Adrenal gland (tissue), 9 donors: ENCODE measurements at regions not wholly inside any gene's neighbourhood (a gene's known extent, or its start where the extent isn't known, plus 50 kb on each side); places are given as distances from the start of the nearest gene placed in this dataset.

Experiments
- DNase-seq, 7 donors: peaks; one replicate each; pipeline ENCODE4 v3.0.0-alpha.2; 2019 to 2020
- H3K27ac ChIP-seq, 5 donors: fragments of 200-600 bp; sonication (generic) in 4 of 5; 1 replicate in 3 of 5; 2 replicates in 2 of 5; pipeline versions ENCODE4 v1.5.1 to v1.8.0; 2016 to 2020; ENCODE audit warnings: mild to moderate bottlenecking in 1 of 5
- H3K27me3 ChIP-seq: fragments of 200-600 bp; 2 replicates; pipeline ENCODE4 v1.8.0; 2021
- H3K36me3 ChIP-seq, 2 donors: fragments of 200-600 bp; replicated peaks in 1 of 2; 1 replicate in 1 of 2; 2 replicates in 1 of 2; pipeline versions ENCODE4 v1.5.1 to v1.8.0; 2018 to 2022
- H3K4me1 ChIP-seq, 2 donors: fragments of 200-600 bp; replicated peaks in 1 of 2; 1 replicate in 1 of 2; 2 replicates in 1 of 2; pipeline versions ENCODE4 v1.5.1 to v1.8.0; 2018 to 2021
- H3K4me3 ChIP-seq, 4 donors: fragments of 200-600 bp; sonication (generic) in 3 of 4; one replicate each; pipeline ENCODE4 v1.5.1; 2016 to 2018
- H3K9me3 ChIP-seq, 3 donors: fragments of 200-600 bp; sonication (generic) in 1 of 3; replicated peaks in 1 of 3; 1 replicate in 2 of 3; 2 replicates in 1 of 3; pipeline versions ENCODE4 v1.5.1 to v1.8.0; 2016 to 2021
- CTCF ChIP-seq, 6 experiments: fragments of 450-650 bp in 4 of 6; fragments of 200-600 bp in 2 of 6; sonication (generic) in 1 of 6; IDR thresholded peaks; 1 replicate in 5 of 6; 2 replicates in 1 of 6; pipeline versions ENCODE4 v1.5.1 to v1.8.0; 2016 to 2021; ENCODE audit warnings: antibody characterized with exemption in 6 of 6, mild to moderate bottlenecking in 2 of 6, moderate library complexity in 1 of 6
- POLR2A ChIP-seq, 2 donors: fragments of 450-650 bp; IDR thresholded peaks; one replicate each; pipeline ENCODE4 v1.6.1; 2017; ENCODE audit warnings: antibody characterized with exemption in 2 of 2, mild to moderate bottlenecking in 2 of 2, moderate library complexity in 1 of 2
- WGBS, 4 donors: extraction: QIAGEN DNeasy Blood & Tissue Kit in 2 of 4; methylation state at CpG; one replicate each; pipeline versions ENCODE4 v1.1.5 to v1.1.7; 2013 to 2017; 5-methylcytosine and 5-hydroxymethylcytosine counted together
- intact Hi-C, 2 donors: fragments of 100-400 bp; cut with DNase I; formaldehyde crosslinking; loops; one replicate each; pipeline versions ENCODE4 v1.14.1 to v1.15.0; 2022 to 2023
- donor health status: healthy with polysubstance abuse.
- donor health status: Bipolar disorder and iron deficiency.
- donor health status: DM: yes; HTN: yes; CAD: no.
- donor health status: DM: no; HTN: no; CAD: no.
- donor health status: DM: no; HTN: no; CAD: no.

DNA sequence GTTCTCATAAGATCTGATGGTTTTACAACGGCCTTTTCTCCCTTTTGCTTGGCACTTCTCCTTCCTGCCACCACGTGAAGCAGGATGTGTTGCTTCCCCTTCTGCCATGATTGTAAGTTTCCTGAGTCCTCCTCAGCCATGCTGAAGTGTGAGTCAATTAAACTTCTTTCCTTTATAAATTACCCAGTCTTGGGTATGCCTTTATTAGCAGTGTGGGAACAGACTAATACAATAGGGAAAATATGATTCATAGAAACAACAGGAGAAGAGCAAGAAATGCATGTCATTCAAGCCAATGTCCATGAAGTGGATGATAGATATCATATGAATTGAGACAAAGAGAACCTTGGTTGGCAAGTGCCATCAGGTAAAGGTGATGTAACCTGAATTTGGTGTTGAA lies 128.3 kb upstream of the HAPLN1 start:
- H3K36me3 ChIP-seq: no peaks in the 10 kb centered on the region
- 40 to 54% (median 43%) methylated on average over 2 of the region's 2 CpGs for WGBS, 4 donors
- no peaks in the 10 kb centered on the region for H3K27me3 ChIP-seq
- DNase-seq: no peak
- no peak for TF ChIP-seq POLR2A (IDR thresholded peaks at IDR 0.05)
- H3K9me3 ChIP-seq: no peaks in the 10 kb centered on the region
- no peak overlapping the region for H3K27ac ChIP-seq
- H3K4me3 ChIP-seq: no peak overlapping the region
- H3K4me1 ChIP-seq: no peaks in the 10 kb centered on the region
- intact Hi-C loops: no loop called here

- Histone ChIP-seq H3K4me3 (no peak overlapping the region), H3K27ac (no peak overlapping the region), H3K27me3 (no peaks in the 10 kb centered on the region), H3K9me3 (no peaks in the 10 kb centered on the region), H3K4me1 (no peaks in the 10 kb centered on the region), H3K36me3 (no peaks in the 10 kb centered on the region)
- TF ChIP-seq POLR2A (IDR thresholded peaks at IDR 0.05): no peak
- TF ChIP-seq CTCF (IDR thresholded peaks at IDR 0.05): no peak
- 48 to 68% (median 59%) methylated on average over 3 of the region's 3 CpGs for WGBS, 4 donors
- intact Hi-C loops: no loop called here
- no peak for DNase-seq
These were observed 126.1 kb upstream of the HAPLN1 start for GRCh38 chr5:83846624-83847350.

GRCh38 chr5:83844449-83845068 lies 123.9 kb upstream of the HAPLN1 start:
- no peak overlapping the region for H3K4me3 ChIP-seq
- H3K27ac ChIP-seq: no peak overlapping the region
- intact Hi-C loops: no loop called here
- TF ChIP-seq POLR2A (IDR thresholded peaks at IDR 0.05) (no peak), CTCF (IDR thresholded peaks at IDR 0.05) (no peak)
- H3K9me3 ChIP-seq: no peaks in the 10 kb centered on the region
- DNase-seq: peak in 1 of 7 donors; percentile 1
- no peaks in the 10 kb centered on the region for H3K4me1 ChIP-seq
- WGBS, 4 donors: 71 to 78% (median 75%) methylated on average over 6 to 7 of the region's 7 CpGs
- H3K27me3 ChIP-seq: no peaks in the 10 kb centered on the region
- no peaks in the 10 kb centered on the region for H3K36me3 ChIP-seq

DNA sequence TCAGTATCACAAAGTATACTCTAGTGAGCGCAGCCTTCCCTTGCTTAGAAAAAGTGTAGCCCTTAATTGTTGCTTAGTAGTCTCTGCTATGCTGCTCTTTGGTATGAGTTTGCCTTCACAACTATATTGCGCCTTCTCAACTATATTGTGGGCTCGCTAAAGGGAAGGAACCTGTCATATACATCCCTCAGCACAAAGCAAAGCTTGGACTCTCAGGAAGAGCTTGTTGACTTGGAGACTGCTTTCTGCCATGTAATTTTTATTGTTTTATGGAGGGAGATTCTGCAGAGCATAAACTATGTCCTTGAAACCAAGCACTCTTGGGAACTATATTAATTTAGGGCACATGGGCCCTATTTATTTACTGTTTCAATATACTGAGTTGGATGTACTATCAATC lies 119.1 kb upstream of the HAPLN1 start:
- no peaks in the 10 kb centered on the region for H3K27me3 ChIP-seq
- no peaks in the 10 kb centered on the region for H3K9me3 ChIP-seq
- TF ChIP-seq POLR2A (IDR thresholded peaks at IDR 0.05): no peak
- H3K27ac ChIP-seq: no peak overlapping the region
- no peak for DNase-seq
- intact Hi-C loops: no loop called here
- H3K36me3 ChIP-seq: no peaks in the 10 kb centered on the region
- no peaks in the 10 kb centered on the region for H3K4me1 ChIP-seq
- H3K4me3 ChIP-seq: no peak overlapping the region
- 96 to 97% (median 96%) methylated on average over 3 of the region's 3 CpGs for WGBS, 4 donors

DNA sequence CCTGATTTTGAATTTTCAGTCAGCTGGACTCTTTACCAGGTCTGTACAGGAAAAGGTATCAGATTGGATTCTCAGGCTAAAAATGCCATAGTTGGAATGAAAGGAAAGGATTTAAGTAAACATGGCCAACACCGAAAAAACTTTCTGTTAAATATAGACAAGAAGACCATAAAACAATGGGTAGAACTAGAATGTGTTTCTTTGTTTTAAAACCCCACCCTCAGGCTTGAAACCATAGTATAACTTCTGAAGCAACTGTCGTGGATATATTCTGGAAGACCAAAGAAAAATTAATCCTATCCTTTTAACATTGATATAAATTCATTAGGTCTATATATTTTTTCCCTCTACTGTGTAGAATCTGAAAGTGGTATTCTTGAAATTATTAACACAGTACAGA lies 118.6 kb upstream of the HAPLN1 start:
- DNase-seq: no peak
- H3K9me3 ChIP-seq: no peaks in the 10 kb centered on the region
- no peaks in the 10 kb centered on the region for H3K27me3 ChIP-seq
- no peaks in the 10 kb centered on the region for H3K36me3 ChIP-seq
- intact Hi-C loops: no loop called here
- H3K27ac ChIP-seq: no peak overlapping the region
- H3K4me3 ChIP-seq: no peak overlapping the region
- no peak for TF ChIP-seq CTCF (IDR thresholded peaks at IDR 0.05)
- TF ChIP-seq POLR2A (IDR thresholded peaks at IDR 0.05): no peak
- 76 to 87% (median 83%) methylated on average over 2 of the region's 2 CpGs for WGBS, 4 donors
- H3K4me1 ChIP-seq: no peaks in the 10 kb centered on the region
